Astrocyte of the hippocampus (primary cell): ENCODE measurements at regions not wholly inside any gene's neighbourhood (a gene's known extent, or its start where the extent isn't known, plus 50 kb on each side); places are given as distances from the start of the nearest gene placed in this dataset.
A peak's percentile ranks its signal among the peaks of the same experiment; 100 is the strongest.

Experiments used
- DNase-seq: peaks from one replicate; pipeline ENCODE4 v3.0.0; 2011; ENCODE audit warnings: low read depth, low spot score

DNA sequence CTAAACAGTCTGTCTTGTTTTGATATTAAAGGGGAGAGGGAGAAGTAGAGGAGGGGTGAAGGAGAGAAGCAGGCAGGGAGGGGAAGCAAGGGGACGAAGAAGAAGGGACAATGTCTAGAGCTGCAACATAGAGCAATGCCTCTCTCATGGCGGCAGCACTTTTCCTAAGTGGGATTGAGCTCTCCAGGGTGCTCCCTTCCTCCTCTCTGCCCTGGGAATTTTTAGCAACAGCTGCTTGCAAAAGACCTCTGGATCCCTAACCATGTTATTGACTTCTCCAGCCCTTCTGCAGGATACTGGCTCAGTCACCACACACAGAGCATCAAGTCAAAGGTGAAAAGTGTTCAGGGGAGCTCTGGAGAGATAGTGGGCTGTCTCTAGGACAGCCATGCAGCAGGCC is 734.9 kb downstream of the EPHA4 start:
- no peak for DNase-seq

- DNase-seq, result no peak
These were observed 729.0 kb downstream of the EPHA4 start for GRCh38 chr2:220842901-220843665.

DNA sequence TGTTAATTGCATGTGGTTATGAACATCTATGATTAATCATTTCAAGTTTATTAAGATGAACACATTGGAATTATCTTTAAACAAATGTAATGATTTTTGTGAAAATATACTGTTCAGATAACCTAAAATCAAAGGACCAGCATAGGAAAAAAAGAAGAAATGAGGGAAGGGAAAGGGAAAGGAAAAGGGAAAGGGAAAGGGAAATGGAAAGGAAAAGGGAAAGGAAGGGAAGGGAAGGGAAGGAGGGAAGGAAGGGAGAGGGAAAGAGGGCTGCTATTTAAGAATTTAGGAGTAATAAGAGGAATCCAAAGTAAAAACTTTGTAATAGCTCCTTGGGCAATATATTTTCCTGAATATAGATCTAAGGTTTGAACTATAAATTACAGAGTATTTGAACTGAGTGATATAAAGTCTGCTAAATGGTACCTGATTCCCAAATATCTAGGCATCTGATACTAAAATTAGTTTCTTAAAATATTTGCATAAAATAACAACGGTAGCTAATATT is 726.3 kb downstream of the EPHA4 start:
- DNase-seq, result no peak

- no peak for DNase-seq
These were observed 725.1 kb downstream of the EPHA4 start for GRCh38 chr2:220847006-220847405.

GRCh38 chr2:220847589-220847988 is 724.5 kb downstream of the EPHA4 start:
- peak; percentile 91 for DNase-seq

GRCh38 chr2:220849433-220849832 is 722.7 kb downstream of the EPHA4 start:
- DNase-seq, result no peak

GRCh38 chr2:220850116-220850515 is 722.0 kb downstream of the EPHA4 start:
- no peak for DNase-seq

GRCh38 chr2:220855296-220855695 is 716.8 kb downstream of the EPHA4 start:
- DNase-seq, result peak; percentile 70

- no peak for DNase-seq
These were observed 715.6 kb downstream of the EPHA4 start for GRCh38 chr2:220856486-220856885.

GRCh38 chr2:220857368-220857767 is 714.7 kb downstream of the EPHA4 start:
- DNase-seq, result no peak

GRCh38 chr2:220858101-220858500 is 714.0 kb downstream of the EPHA4 start:
- DNase-seq, result no peak

GRCh38 chr2:220871909-220872308 is 700.2 kb downstream of the EPHA4 start:
- DNase-seq, result no peak

DNA sequence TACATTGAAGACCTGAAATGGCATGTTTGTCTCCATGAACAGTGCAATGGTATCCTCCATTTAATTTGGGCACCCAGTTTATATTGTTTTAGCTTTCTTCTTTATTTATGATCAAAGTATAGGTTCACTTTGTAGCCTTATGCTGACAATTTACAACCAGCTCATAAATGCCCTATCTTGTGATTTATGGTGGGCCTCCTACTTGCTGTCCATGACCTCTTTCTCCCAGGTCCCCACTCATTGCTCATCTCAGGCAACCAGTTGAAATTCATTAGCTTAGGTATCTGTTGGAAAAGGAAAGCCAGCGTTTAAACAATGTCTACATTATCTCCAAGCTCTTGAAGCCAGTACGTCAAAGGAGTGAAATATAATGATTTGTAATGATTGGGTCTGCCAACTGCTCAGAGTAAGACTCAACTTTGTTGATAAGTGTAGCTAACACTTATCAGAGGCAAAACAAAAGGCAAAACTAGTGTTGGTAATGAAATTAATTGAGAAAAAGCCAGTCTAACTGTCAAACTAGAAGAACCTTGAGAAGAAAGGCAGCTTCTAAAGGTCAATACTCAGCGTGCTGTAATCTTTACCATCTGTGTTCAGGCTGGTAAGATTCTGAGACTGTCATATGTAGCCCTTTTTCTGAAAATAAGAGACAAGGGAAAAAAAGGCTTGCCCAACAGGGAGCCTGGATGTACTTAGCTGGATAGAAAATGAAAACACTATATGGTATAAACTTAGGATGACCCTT is 695.9 kb downstream of the EPHA4 start:
- no peak for DNase-seq

- no peak for DNase-seq
These were observed 694.6 kb downstream of the EPHA4 start for GRCh38 chr2:220877491-220877890.

- no peak for DNase-seq
These were observed 694.2 kb downstream of the EPHA4 start for GRCh38 chr2:220877897-220878296.

- no peak for DNase-seq
These were observed 691.2 kb downstream of the EPHA4 start for GRCh38 chr2:220880623-220881596.

GRCh38 chr2:220882507-220882906 is 689.6 kb downstream of the EPHA4 start:
- no peak for DNase-seq

GRCh38 chr2:220885593-220885992 is 686.5 kb downstream of the EPHA4 start:
- no peak for DNase-seq

- peak; percentile 51 for DNase-seq
These were observed 684.7 kb downstream of the EPHA4 start for GRCh38 chr2:220887271-220887870.

DNA sequence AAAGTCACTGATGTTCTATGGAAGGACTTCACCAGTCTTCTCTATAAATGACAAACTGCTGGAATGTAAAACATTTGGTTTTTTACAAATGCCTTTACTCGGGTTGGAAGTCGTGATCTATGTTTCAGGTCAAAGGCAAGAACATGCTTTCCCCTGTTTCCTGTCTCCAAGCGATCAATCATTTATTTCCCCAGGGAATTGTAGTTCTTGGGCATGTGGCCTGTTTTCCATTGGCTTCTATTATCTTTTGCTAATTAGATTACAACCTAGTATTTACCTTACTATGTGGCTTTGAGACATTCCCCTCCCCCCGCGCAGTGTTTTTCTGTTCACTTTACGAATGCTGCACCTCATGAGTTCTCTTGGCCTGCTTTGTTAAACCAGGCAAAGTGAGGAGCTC is 684.2 kb downstream of the EPHA4 start:
- DNase-seq, result no peak

GRCh38 chr2:220890931-220891330 is 681.2 kb downstream of the EPHA4 start:
- DNase-seq, result no peak
